C4-2B (cell line): ENCODE measurements at regions not wholly inside any gene's neighbourhood (a gene's known extent, or its start where the extent isn't known, plus 50 kb on each side); places are given as distances from the start of the nearest gene placed in this dataset.
"Not testable (repeated sequence)": the region's sequence is repeated elsewhere in the genome, so short reads cannot be mapped to it uniquely, and the experiment has no call there.

ENCODE experiments used
- H3K27ac ChIP-seq: fragments of 450-650 bp; 2 replicates; pipeline ENCODE4 v1.5.1; 2017
- CTCF ChIP-seq: fragments of 450-650 bp; conservative IDR thresholded peaks from 2 replicates; pipeline ENCODE4 v1.5.1; 2017; ENCODE audit warnings: mild to moderate bottlenecking
- ZFX ChIP-seq: fragments of 450-650 bp; IDR thresholded peaks from 2 replicates; pipeline ENCODE4 v1.6.1; 2017

GRCh38 chrX:129000018-129000417 is 523.3 kb downstream of the SMARCA1 start:
- H3K27ac ChIP-seq, result no peak overlapping the region
- TF ChIP-seq CTCF, result no peak
- TF ChIP-seq ZFX, result no peak

- TF ChIP-seq ZFX (no peak), CTCF (peak; percentile 30)
- H3K27ac ChIP-seq, result no peak overlapping the region
Measured at GRCh38 chrX:128992107-128992971, 531.0 kb downstream of the SMARCA1 start.

GRCh38 chrX:128975745-128976144 is 547.5 kb downstream of the SMARCA1 start:
- TF ChIP-seq CTCF (peak; percentile 84), ZFX (no peak)
- H3K27ac ChIP-seq, result peak overlapping the region; percentile 81

- H3K27ac ChIP-seq, result no peak overlapping the region
- TF ChIP-seq ZFX (no peak), CTCF (no peak)
Measured at GRCh38 chrX:128973033-128973432, 550.3 kb downstream of the SMARCA1 start.

GRCh38 chrX:128961290-128961689 is 562.0 kb downstream of the SMARCA1 start:
- no peak for TF ChIP-seq CTCF
- no peak for TF ChIP-seq ZFX
- H3K27ac ChIP-seq, result no peak overlapping the region

GRCh38 chrX:128954697-128955096 is 568.6 kb downstream of the SMARCA1 start:
- not testable (repeated sequence) for H3K27ac ChIP-seq

- no peak for TF ChIP-seq ZFX
- TF ChIP-seq CTCF, result no peak
- peak overlapping the region; percentile 45; the same call in 1 of the 2 replicates for H3K27ac ChIP-seq
Measured at GRCh38 chrX:128931071-128931470, 592.2 kb downstream of the SMARCA1 start.
